ENCODE measurements at regions not wholly inside any gene's neighbourhood (a gene's known extent, or its start where the extent isn't known, plus 50 kb on each side); places are given as distances from the start of the nearest gene placed in this dataset.

DNA sequence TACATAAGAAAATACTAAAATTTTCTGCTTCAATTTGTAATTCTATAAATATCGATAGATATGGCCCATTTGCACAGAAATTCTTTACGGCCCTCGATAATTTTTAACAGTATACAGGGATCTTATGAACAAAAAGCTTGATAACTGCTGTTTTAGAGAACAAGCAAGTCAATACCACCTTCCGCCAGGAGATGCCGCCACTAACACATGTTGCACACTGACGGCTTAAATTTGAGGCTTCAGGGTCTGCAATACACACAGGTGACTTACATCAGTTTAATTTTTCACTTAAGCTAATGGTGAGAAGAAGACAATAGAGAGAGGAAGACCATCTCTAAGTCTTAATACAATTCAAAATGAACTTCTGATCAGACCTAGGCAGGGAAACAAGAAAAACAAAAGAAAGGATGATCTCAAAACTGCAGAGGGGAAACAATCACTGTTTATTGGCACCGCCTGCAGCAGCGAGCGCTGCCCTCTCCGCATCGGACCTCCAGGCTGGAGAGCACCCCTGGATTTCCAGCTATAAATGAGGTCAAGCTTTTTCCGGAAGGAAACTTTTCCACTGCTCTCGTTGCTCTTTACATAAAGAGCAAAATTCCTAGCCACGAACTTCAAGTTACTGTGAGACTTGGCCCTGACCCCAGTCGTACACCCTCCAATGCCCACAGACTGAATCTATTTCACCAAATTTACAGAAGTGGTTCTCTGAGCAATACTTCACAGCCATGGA lies 53.9 kb downstream of the OTOR start:
- intact Hi-C loops (cut with micrococcal nuclease; ENCODE audit: unreplicated experiment) = loop anchor here (1.0 to 10.0 kb wide), 2 partner anchors 629 to 803 kb away; no protein-coding TSS in a partner anchor
- BruUV-seq (replicated peaks) = no TSS peak

DNA sequence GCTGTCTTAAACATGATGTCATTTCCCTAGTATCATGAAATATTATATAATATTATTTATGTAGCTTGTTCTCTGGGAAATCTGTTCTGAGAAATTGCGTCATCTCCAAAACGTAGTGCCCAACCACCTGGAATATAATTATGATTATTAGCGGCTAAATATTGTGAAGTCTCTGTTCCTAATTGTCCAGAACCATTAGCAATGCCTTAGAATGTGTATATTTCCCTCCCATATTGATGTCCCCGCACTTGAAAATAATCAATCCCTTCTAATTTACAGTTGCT lies 54.4 kb downstream of the OTOR start:
- Mint-ChIP-seq H3K4me1 (ENCODE audit: low read depth, unreplicated experiment) (no peaks in the 10 kb centered on the region), H3K36me3 (ENCODE audit: insufficient read depth, unreplicated experiment) (no peaks in the 10 kb centered on the region), H3K4me3 (ENCODE audit: unreplicated experiment) (no peak overlapping the region), H3K27ac (ENCODE audit: unreplicated experiment) (no peak overlapping the region), H3K9me3 (ENCODE audit: unreplicated experiment) (no peaks in the 10 kb centered on the region), H3K27me3 (ENCODE audit: insufficient read depth, unreplicated experiment) (peaks cover 27% of the 10 kb centered on the region)
- DNase-seq = no peak
- intact Hi-C loops (cut with micrococcal nuclease; ENCODE audit: unreplicated experiment) = loop anchor here (1.0 to 10.0 kb wide), 2 partner anchors 629 to 802 kb away; no protein-coding TSS in a partner anchor
- 0 out of 2 replicates have a peak, but pooled peaks cover 2% of the 10 kb centered on the region for H3K27me3 ChIP-seq (replicated peaks; ENCODE audit: control insufficient read depth, insufficient read depth, low read length)
- H3K9me3 ChIP-seq = 0 out of 2 replicates have a peak, but pooled peaks cover 6% of the 10 kb centered on the region
- H3K36me3 ChIP-seq (ENCODE audit: control insufficient read depth, insufficient read depth, low read length) = no peaks in the 10 kb centered on the region
- ChIA-PET POLR2A (no interaction called here), CTCF (interaction anchor here (0.7 to 1.9 kb wide), 9 partner anchors 10 to 703 kb away, joined by 3 to 14 read pairs (median 4); no protein-coding TSS in a partner anchor)
- no peak overlapping the region for H3K4me3 ChIP-seq (ENCODE audit: low read depth, low read length)
- no peaks in the 10 kb centered on the region for H3K4me1 ChIP-seq
- no TSS peak for BruUV-seq (replicated peaks)
- TF ChIP-seq, protein P1, sequence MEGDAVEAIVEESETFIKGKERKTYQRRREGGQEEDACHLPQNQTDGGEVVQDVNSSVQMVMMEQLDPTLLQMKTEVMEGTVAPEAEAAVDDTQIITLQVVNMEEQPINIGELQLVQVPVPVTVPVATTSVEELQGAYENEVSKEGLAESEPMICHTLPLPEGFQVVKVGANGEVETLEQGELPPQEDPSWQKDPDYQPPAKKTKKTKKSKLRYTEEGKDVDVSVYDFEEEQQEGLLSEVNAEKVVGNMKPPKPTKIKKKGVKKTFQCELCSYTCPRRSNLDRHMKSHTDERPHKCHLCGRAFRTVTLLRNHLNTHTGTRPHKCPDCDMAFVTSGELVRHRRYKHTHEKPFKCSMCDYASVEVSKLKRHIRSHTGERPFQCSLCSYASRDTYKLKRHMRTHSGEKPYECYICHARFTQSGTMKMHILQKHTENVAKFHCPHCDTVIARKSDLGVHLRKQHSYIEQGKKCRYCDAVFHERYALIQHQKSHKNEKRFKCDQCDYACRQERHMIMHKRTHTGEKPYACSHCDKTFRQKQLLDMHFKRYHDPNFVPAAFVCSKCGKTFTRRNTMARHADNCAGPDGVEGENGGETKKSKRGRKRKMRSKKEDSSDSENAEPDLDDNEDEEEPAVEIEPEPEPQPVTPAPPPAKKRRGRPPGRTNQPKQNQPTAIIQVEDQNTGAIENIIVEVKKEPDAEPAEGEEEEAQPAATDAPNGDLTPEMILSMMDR (IDR thresholded peaks at IDR 0.05; ENCODE audit: insufficient read depth in 1 of 2, low read depth in 1 of 2, low read length in 1 of 2, severe bottlenecking in 1 of 2, unreplicated experiment in 1 of 2) = no peak

More for the DNA sequence above, 53.9 kb downstream of the OTOR start:
- Histone ChIP-seq H3K9me3 (0 out of 2 replicates have a peak, but pooled peaks cover 1% of the 10 kb centered on the region), H3K36me3 (ENCODE audit: control insufficient read depth, insufficient read depth, low read length) (no peaks in the 10 kb centered on the region), H3K4me3 (ENCODE audit: low read depth, low read length) (no peak overlapping the region), H3K27me3 (replicated peaks; ENCODE audit: control insufficient read depth, insufficient read depth, low read length) (0 out of 2 replicates have a peak, but pooled peaks cover 2% of the 10 kb centered on the region), H3K4me1 (no peaks in the 10 kb centered on the region)
- peak; percentile 70 to 78 for DNase-seq
- Mint-ChIP-seq H3K27ac (ENCODE audit: unreplicated experiment) (no peak overlapping the region), H3K27me3 (ENCODE audit: insufficient read depth, unreplicated experiment) (peaks cover 24% of the 10 kb centered on the region), H3K4me3 (ENCODE audit: unreplicated experiment) (no peak overlapping the region), H3K9me3 (ENCODE audit: unreplicated experiment) (no peaks in the 10 kb centered on the region), H3K36me3 (ENCODE audit: insufficient read depth, unreplicated experiment) (no peaks in the 10 kb centered on the region), H3K4me1 (ENCODE audit: low read depth, unreplicated experiment) (no peaks in the 10 kb centered on the region)
- TF ChIP-seq, protein P1 (IDR thresholded peaks at IDR 0.05; ENCODE audit: insufficient read depth in 1 of 2, low read depth in 1 of 2, low read length in 1 of 2, severe bottlenecking in 1 of 2, unreplicated experiment in 1 of 2) = peak; percentile 88 to 90
- POLR2A ChIA-PET = no interaction called here
- CTCF ChIA-PET = interaction anchor here (0.7 to 1.9 kb wide), 8 partner anchors 9 to 703 kb away, joined by 3 to 14 read pairs (median 4); no protein-coding TSS in a partner anchor

DNA sequence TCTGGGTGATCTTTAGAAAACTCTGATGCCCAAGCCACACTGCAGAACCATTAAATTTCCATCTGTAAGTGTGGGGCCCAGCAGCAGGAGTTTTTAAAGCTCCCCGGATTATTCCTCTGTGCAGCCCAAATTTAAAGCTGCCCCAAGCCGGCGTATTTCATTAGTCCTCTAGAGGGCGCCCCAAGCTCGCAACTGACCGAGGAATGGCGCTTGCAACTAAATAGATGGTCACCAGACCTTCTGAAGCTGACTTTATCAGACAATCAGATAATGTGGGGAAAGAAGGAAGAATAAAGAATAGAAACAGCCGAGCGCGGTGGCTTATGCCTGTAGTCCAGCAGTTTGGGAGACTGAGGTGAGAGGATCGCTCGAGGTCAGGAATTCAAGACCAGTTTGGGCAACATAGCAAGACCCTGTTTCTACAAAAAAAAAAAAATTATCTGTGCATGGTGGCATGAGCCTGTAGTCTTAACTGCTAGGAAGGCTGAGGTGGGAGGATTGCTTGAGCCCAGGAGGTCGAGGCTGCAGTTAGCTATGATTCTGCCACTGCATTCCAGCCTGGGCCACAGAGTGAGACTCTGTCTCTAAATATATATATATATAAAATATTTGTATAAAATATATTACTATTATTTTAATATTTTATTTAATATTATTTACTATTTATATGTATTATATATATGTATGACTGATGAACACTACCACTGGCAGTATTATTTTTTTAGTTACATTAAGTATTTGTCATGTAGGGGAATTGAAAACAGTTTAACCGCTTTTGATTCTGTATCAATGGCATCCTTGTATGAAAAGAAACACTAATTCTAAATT lies 56.0 kb downstream of the OTOR start:
- H3K27me3 ChIP-seq (replicated peaks; ENCODE audit: control insufficient read depth, insufficient read depth, low read length) = 0 out of 2 replicates have a peak, but pooled peaks cover 2% of the 10 kb centered on the region
- H3K4me3 Mint-ChIP-seq (ENCODE audit: unreplicated experiment) = no peak overlapping the region

More for the DNA sequence above, 56.0 kb downstream of the OTOR start:
- intact Hi-C loops (cut with micrococcal nuclease; ENCODE audit: unreplicated experiment) = loop anchor here (1.0 to 10.0 kb wide), 4 partner anchors 17 to 801 kb away; no protein-coding TSS in a partner anchor
- Mint-ChIP-seq H3K36me3 (ENCODE audit: insufficient read depth, unreplicated experiment) (no peaks in the 10 kb centered on the region), H3K4me1 (ENCODE audit: low read depth, unreplicated experiment) (no peaks in the 10 kb centered on the region), H3K27ac (ENCODE audit: unreplicated experiment) (no peak overlapping the region), H3K9me3 (ENCODE audit: unreplicated experiment) (no peaks in the 10 kb centered on the region), H3K27me3 (ENCODE audit: insufficient read depth, unreplicated experiment) (peaks cover 30% of the 10 kb centered on the region)
- Histone ChIP-seq H3K4me3 (ENCODE audit: low read depth, low read length) (no peak overlapping the region), H3K36me3 (ENCODE audit: control insufficient read depth, insufficient read depth, low read length) (no peaks in the 10 kb centered on the region), H3K4me1 (no peaks in the 10 kb centered on the region), H3K9me3 (0 out of 2 replicates have a peak, but pooled peaks cover 11% of the 10 kb centered on the region)
- POLR2A ChIA-PET = no interaction called here
- CTCF ChIA-PET = interaction anchor here (0.5 to 1.4 kb wide), 10 partner anchors 9 to 669 kb away, joined by 3 to 36 read pairs (median 4); no protein-coding TSS in a partner anchor
- BruUV-seq (replicated peaks) = no TSS peak
- peak; percentile 67 to 78 for DNase-seq
- TF ChIP-seq, protein P1 (IDR thresholded peaks at IDR 0.05; ENCODE audit: insufficient read depth in 1 of 2, low read depth in 1 of 2, low read length in 1 of 2, severe bottlenecking in 1 of 2, unreplicated experiment in 1 of 2) = peak; percentile 80 to 85

All from Caco-2 (cell line).